Neural cell (in vitro differentiated cells): ENCODE measurements at regions not wholly inside any gene's neighbourhood (a gene's known extent, or its start where the extent isn't known, plus 50 kb on each side); places are given as distances from the start of the nearest gene placed in this dataset.

ENCODE experiments used
- CTCF ChIP-seq: fragments of 450-650 bp; IDR thresholded peaks from 2 replicates; pipeline ENCODE4 v1.5.1; 2014; ENCODE audit warnings: antibody characterized with exemption, mild to moderate bottlenecking, moderate library complexity; ENCODE audit not compliant: poor library complexity, severe bottlenecking
- EP300 ChIP-seq: fragments of 450-650 bp; conservative IDR thresholded peaks from 2 replicates; pipeline ENCODE4 v1.6.1; 2014; ENCODE audit warnings: antibody characterized with exemption, mild to moderate bottlenecking, moderate library complexity; ENCODE audit not compliant: poor library complexity, severe bottlenecking
- EZH2 ChIP-seq: fragments of 200-600, 300-800 bp; shearing (Covaris generic), sonication (generic); IDR thresholded peaks from 2 replicates; pipeline ENCODE4 v1.6.1; 2014; ENCODE audit warnings: antibody characterized with exemption, low read length, borderline replicate concordance, mild to moderate bottlenecking; ENCODE audit not compliant: insufficient read depth, poor library complexity, severe bottlenecking
- POLR2AphosphoS5 ChIP-seq: IDR thresholded peaks from 2 replicates; pipeline ENCODE4 v1.6.1; 2012
- REST ChIP-seq: IDR thresholded peaks from 2 replicates; pipeline ENCODE4 v1.6.1; 2012; ENCODE audit warnings: borderline replicate concordance

GRCh38 chr4:106451091-106451490 lies 82.5 kb upstream of the GIMD1 start:
- no peak for TF ChIP-seq POLR2AphosphoS5
- no peak for TF ChIP-seq CTCF
- no peak for TF ChIP-seq EZH2
- no peak for TF ChIP-seq REST
- no peak for TF ChIP-seq EP300
